ENCODE measurements at regions not wholly inside any gene's neighbourhood (a gene's known extent, or its start where the extent isn't known, plus 50 kb on each side); places are given as distances from the start of the nearest gene placed in this dataset.

GRCh38 chr4:173793937-173794510 is 264.0 kb upstream of the HAND2 start:
- no TSS peak for BruUV-seq (replicated peaks)
- H3K4me1 ChIP-seq (replicated peaks in 1 of 2; ENCODE audit: control insufficient read depth in 2 of 2, insufficient read depth in 2 of 2, low read length in 2 of 2): no peaks in the 10 kb centered on the region
- intact Hi-C loops (cut with micrococcal nuclease) (no loop called here), in situ Hi-C loops (cut with MboI) (no loop called here)
- H3K4me2 ChIP-seq (ENCODE audit: insufficient read depth, low read length): no peak overlapping the region
- no peaks in the 10 kb centered on the region for H3K36me3 ChIP-seq (ENCODE audit: control insufficient read depth, insufficient read depth, low read length)
- DNase-seq (ENCODE audit: extremely low read depth in 1 of 4, low spot score in 3 of 4) (no peak), FAIRE-seq (no peak), ATAC-seq (no peak)
- H4K20me1 ChIP-seq (replicated peaks; ENCODE audit: control insufficient read depth, insufficient read depth, low read length): no peaks in the 10 kb centered on the region
- H3K27me3 ChIP-seq (ENCODE audit: control insufficient read depth in 2 of 2, insufficient read depth in 2 of 2, low read length in 2 of 2): no peaks in the 10 kb centered on the region
- 2% methylated on average over 3 of the region's 3 CpGs for WGBS (ENCODE audit: insufficient coverage, low coverage, missing lambda C conversion rate)
- H3K9ac ChIP-seq (ENCODE audit: insufficient read depth in 1 of 2, low read depth in 2 of 2, low read length in 2 of 2): no peak overlapping the region
- TF ChIP-seq ATF4 (CRISPR knock-in tag; IDR thresholded peaks at IDR 0.05) (no peak), ZBTB49 (CRISPR knock-in tag; IDR thresholded peaks at IDR 0.05; ENCODE audit: borderline replicate concordance) (no peak), ZNF212 (CRISPR knock-in tag; IDR thresholded peaks at IDR 0.05) (no peak), ZNF146 (CRISPR knock-in tag; IDR thresholded peaks at IDR 0.05; ENCODE audit: unreplicated experiment) (no peak), ZNF134 (CRISPR knock-in tag; conservative IDR thresholded peaks at IDR 0.05) (no peak), TRIM28 (IDR thresholded peaks at IDR 0.05) (no peak), SETDB1 (IDR thresholded peaks at IDR 0.05; ENCODE audit: low read length) (no peak), CTBP1 (IDR thresholded peaks at IDR 0.05; ENCODE audit: borderline replicate concordance) (no peak)
- H3K4me3 ChIP-seq: no peak overlapping the region
- ChIA-PET CTCF (ENCODE audit: low intra/inter-chr PET ratio) (no interaction called here), POLR2A (no interaction called here)
- no peak overlapping the region for H3K27ac ChIP-seq (ENCODE audit: extremely low read depth, low read depth, low read length)
- H3K9me3 ChIP-seq (replicated peaks; ENCODE audit: control insufficient read depth, insufficient read depth, low read depth, low read length): no peaks in the 10 kb centered on the region
- no peaks in the 10 kb centered on the region for H3K9me1 ChIP-seq (ENCODE audit: control insufficient read depth, insufficient read depth, low read length)
- H2AFZ ChIP-seq (ENCODE audit: low read depth, low read length): no peak overlapping the region
- no peaks in the 10 kb centered on the region for H3K79me2 ChIP-seq (ENCODE audit: control insufficient read depth, insufficient read depth, low read length)

Measured in K562 (cell line).